ENCODE measurements at regions not wholly inside any gene's neighbourhood (a gene's known extent, or its start where the extent isn't known, plus 50 kb on each side); places are given as distances from the start of the nearest gene placed in this dataset.

- H3K27me3 Mint-ChIP-seq (ENCODE audit: low read depth): no peaks in the 10 kb centered on the region
- DNase-seq (ENCODE audit: low spot score): no peak
- no peak overlapping the region for H3K4me3 Mint-ChIP-seq (ENCODE audit: low read depth)
- intact Hi-C loops (cut with micrococcal nuclease): no loop called here
- no peaks in the 10 kb centered on the region for H3K4me1 Mint-ChIP-seq (ENCODE audit: low read depth)
- no peak overlapping the region for H3K27ac Mint-ChIP-seq
- H3K9me3 Mint-ChIP-seq: no peaks in the 10 kb centered on the region
- no peaks in the 10 kb centered on the region for H3K36me3 Mint-ChIP-seq (ENCODE audit: low read depth)
Measured at GRCh38 chr21:25103500-25104207, 503.6 kb downstream of the MRPL39 start.

DNA sequence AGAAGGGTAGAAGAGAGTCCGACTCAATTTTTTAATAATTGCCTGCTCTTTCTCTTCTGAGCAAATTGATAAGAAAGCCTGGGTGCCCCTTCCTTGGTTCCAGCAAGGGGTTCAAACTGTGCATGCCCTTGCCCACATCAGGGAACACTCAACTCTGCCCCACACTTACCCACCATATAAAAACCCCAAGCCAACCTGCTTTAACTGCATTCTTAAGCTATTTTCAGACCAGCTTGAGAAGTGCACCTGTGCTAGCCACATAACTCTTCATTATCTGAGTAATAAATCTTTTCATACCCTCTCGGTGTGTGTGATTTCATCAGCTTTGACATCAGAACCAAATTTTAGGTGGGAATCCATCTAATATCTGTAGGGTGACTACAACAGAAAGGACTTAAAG lies 509.6 kb downstream of the MRPL39 start:
- Mint-ChIP-seq H3K9me3 (no peaks in the 10 kb centered on the region), H3K27ac (no peak overlapping the region), H3K36me3 (ENCODE audit: low read depth) (no peaks in the 10 kb centered on the region), H3K27me3 (ENCODE audit: low read depth) (no peaks in the 10 kb centered on the region), H3K4me3 (ENCODE audit: low read depth) (no peak overlapping the region), H3K4me1 (ENCODE audit: low read depth) (no peaks in the 10 kb centered on the region)
- DNase-seq (ENCODE audit: low spot score): no peak
- intact Hi-C loops (cut with micrococcal nuclease): no loop called here

- Mint-ChIP-seq H3K4me3 (ENCODE audit: low read depth) (no peak overlapping the region), H3K9me3 (no peaks in the 10 kb centered on the region), H3K27me3 (ENCODE audit: low read depth) (no peaks in the 10 kb centered on the region)
Measured at GRCh38 chr21:25094695-25095094, 512.6 kb downstream of the MRPL39 start.

DNA sequence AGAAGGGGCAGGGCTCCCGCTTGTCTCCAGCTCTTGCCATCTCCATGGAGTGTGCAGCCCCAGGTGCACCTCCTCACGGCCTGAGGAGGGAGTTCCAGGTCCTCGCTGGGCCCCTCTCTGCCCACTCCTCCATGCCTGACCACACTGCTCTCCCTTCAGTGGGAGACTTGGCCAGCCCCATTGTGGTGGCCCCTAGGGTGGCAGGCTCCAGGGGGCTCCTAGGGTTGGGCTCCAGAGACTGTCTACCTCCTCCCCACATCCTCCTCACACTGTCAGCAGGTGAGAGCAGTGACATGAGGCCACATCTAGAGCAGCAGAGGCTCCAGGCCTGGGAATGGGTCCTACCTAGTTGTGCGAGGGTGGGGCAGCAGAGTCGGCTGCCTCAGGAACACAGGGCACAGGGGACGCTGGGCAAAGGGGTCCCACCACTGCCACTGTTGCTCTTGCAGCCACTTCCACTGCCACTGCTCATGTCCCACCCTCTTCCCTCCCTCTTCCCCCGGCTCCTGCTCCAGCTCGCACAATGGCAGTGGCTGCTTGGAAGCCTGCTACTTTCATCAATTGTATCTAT lies 514.8 kb downstream of the MRPL39 start:
- Mint-ChIP-seq H3K27me3 (ENCODE audit: low read depth) (no peaks in the 10 kb centered on the region), H3K36me3 (ENCODE audit: low read depth) (no peaks in the 10 kb centered on the region), H3K9me3 (no peaks in the 10 kb centered on the region), H3K27ac (no peak overlapping the region), H3K4me3 (ENCODE audit: low read depth) (no peak overlapping the region), H3K4me1 (ENCODE audit: low read depth) (no peaks in the 10 kb centered on the region)
- intact Hi-C loops (cut with micrococcal nuclease): no loop called here
- DNase-seq (ENCODE audit: low spot score): no peak

More at GRCh38 chr21:25094695-25095094, 512.6 kb downstream of the MRPL39 start:
- Mint-ChIP-seq H3K27ac (no peak overlapping the region), H3K36me3 (ENCODE audit: low read depth) (no peaks in the 10 kb centered on the region), H3K4me1 (ENCODE audit: low read depth) (no peaks in the 10 kb centered on the region)
- intact Hi-C loops (cut with micrococcal nuclease): no loop called here
- no peak for DNase-seq (ENCODE audit: low spot score)

DNA sequence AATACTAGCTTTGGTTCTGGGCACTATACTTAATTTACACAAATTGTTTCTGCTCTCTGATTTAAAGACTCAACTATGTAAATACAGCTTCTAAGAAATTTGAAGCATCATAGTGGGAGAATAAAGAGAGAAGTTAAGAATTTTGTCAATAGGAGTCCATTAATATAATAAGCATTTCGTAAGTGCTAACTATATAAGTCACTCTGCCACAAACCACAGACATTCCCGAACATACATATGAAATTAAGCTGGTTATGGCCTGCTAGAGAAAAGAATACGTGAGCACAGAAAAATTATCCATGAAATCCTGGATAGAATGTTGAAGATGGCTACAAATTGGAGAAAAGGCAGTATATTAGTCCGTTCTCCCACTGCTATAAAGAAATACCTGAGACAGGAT lies 526.2 kb downstream of the MRPL39 start:
- no peak overlapping the region for H3K27ac Mint-ChIP-seq
- no peaks in the 10 kb centered on the region for H3K4me1 Mint-ChIP-seq (ENCODE audit: low read depth)
- no peaks in the 10 kb centered on the region for H3K36me3 Mint-ChIP-seq (ENCODE audit: low read depth)
- intact Hi-C loops (cut with micrococcal nuclease): no loop called here
- H3K27me3 Mint-ChIP-seq (ENCODE audit: low read depth): no peaks in the 10 kb centered on the region
- H3K9me3 Mint-ChIP-seq: no peaks in the 10 kb centered on the region
- no peak overlapping the region for H3K4me3 Mint-ChIP-seq (ENCODE audit: low read depth)
- no peak for DNase-seq (ENCODE audit: low spot score)

DNA sequence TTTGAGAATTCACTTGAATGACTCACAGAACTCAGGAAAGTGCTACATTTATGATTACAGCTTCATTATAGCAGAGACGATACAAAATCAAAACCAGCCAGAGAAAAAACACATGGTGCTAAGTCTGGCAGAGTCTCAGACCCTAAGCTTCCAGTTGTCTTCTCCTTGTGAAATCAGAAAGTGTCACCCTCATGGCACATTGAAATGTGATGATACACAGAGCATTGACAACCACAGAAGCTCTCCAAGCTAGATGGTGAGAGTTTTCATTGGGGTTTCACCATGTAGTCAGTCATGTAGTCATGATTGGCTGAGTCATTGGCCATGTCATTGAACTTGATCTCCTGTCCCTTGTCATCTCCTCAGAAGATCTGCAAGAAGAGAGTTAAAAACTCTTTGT lies 526.6 kb downstream of the MRPL39 start:
- no peak for DNase-seq (ENCODE audit: low spot score)
- H3K9me3 Mint-ChIP-seq: no peaks in the 10 kb centered on the region
- no peak overlapping the region for H3K4me3 Mint-ChIP-seq (ENCODE audit: low read depth)
- no peaks in the 10 kb centered on the region for H3K4me1 Mint-ChIP-seq (ENCODE audit: low read depth)
- H3K27ac Mint-ChIP-seq: no peak overlapping the region
- no peaks in the 10 kb centered on the region for H3K36me3 Mint-ChIP-seq (ENCODE audit: low read depth)
- intact Hi-C loops (cut with micrococcal nuclease): no loop called here
- H3K27me3 Mint-ChIP-seq (ENCODE audit: low read depth): no peaks in the 10 kb centered on the region

DNA sequence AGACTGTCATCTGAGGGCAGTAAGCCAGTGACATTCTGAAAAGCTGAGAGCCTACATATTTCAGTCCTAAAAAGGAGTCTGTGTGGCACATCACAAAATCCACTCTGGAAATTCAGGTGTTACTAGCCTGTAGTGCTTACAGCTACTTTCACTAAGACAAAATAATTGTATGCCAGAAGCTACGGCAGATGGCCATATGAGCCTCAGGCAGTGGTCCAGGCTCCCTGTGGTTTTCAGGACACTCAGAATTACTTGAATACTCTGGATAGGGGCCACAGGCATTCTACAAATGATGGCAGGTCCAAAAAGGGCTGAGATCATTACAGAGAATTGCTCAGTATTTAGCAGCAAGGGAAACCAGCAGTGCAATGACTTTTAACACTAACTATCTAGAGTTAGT lies 527.1 kb downstream of the MRPL39 start:
- no peak overlapping the region for H3K27ac Mint-ChIP-seq
- intact Hi-C loops (cut with micrococcal nuclease): no loop called here
- no peak for DNase-seq (ENCODE audit: low spot score)
- H3K4me3 Mint-ChIP-seq (ENCODE audit: low read depth): no peak overlapping the region
- H3K36me3 Mint-ChIP-seq (ENCODE audit: low read depth): no peaks in the 10 kb centered on the region
- H3K27me3 Mint-ChIP-seq (ENCODE audit: low read depth): no peaks in the 10 kb centered on the region
- H3K4me1 Mint-ChIP-seq (ENCODE audit: low read depth): no peaks in the 10 kb centered on the region
- H3K9me3 Mint-ChIP-seq: no peaks in the 10 kb centered on the region

- intact Hi-C loops (cut with micrococcal nuclease): no loop called here
- no peaks in the 10 kb centered on the region for H3K4me1 Mint-ChIP-seq (ENCODE audit: low read depth)
- no peaks in the 10 kb centered on the region for H3K36me3 Mint-ChIP-seq (ENCODE audit: low read depth)
- no peak overlapping the region for H3K27ac Mint-ChIP-seq
- H3K4me3 Mint-ChIP-seq (ENCODE audit: low read depth): no peak overlapping the region
- no peaks in the 10 kb centered on the region for H3K27me3 Mint-ChIP-seq (ENCODE audit: low read depth)
- H3K9me3 Mint-ChIP-seq: no peaks in the 10 kb centered on the region
- no peak for DNase-seq (ENCODE audit: low spot score)
Measured at GRCh38 chr21:25079053-25079452, 528.2 kb downstream of the MRPL39 start.

DNA sequence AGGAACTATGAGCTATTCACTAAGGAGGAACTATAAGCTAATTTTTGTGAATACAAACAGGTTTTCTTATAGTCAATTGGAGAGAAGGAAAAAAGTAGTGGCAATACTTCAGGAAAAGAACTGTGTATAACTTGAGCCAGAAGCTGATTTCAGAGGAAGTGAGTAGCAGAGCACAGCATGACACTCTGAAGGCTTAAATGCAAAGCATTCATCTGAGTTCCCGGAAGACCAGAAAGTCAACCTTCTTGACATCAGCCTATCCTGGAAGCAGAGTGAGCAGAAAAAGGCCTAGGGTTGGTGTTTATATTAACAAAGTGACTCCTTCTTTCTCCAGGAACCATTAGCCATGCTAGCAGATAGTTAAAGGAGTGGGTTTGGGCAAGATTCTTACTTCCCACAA lies 545.2 kb downstream of the MRPL39 start:
- DNase-seq (ENCODE audit: low spot score): no peak
- no peaks in the 10 kb centered on the region for H3K36me3 Mint-ChIP-seq (ENCODE audit: low read depth)
- H3K9me3 Mint-ChIP-seq: no peaks in the 10 kb centered on the region
- H3K27me3 Mint-ChIP-seq (ENCODE audit: low read depth): no peaks in the 10 kb centered on the region
- intact Hi-C loops (cut with micrococcal nuclease): loop anchor here (10.0 kb wide), 1 partner anchor 57 kb away; no protein-coding TSS in a partner anchor
- no peaks in the 10 kb centered on the region for H3K4me1 Mint-ChIP-seq (ENCODE audit: low read depth)
- no peak overlapping the region for H3K27ac Mint-ChIP-seq
- no peak overlapping the region for H3K4me3 Mint-ChIP-seq (ENCODE audit: low read depth)

DNA sequence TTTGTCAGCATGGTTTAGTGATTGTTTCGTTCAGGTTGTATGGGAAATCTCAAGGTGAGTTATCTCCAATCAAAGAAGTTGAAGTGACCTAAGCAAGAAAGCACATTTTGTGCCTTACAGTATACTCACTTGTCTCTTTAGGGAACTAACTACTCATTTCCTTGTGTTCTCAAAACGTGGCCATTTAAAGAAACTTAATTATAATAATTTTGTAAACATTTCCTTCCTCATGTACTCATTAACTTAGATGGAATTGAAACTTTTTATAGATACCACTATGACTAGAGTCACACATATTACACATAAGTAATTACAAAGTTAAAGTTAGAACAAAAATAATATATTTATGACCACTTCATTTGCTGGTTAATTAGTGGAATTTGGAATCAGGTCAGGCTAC lies 552.6 kb downstream of the MRPL39 start:
- Mint-ChIP-seq H3K4me3 (ENCODE audit: low read depth) (no peak overlapping the region), H3K36me3 (ENCODE audit: low read depth) (no peaks in the 10 kb centered on the region), H3K9me3 (peaks cover 10% of the 10 kb centered on the region), H3K27ac (no peak overlapping the region), H3K4me1 (ENCODE audit: low read depth) (no peaks in the 10 kb centered on the region), H3K27me3 (ENCODE audit: low read depth) (no peaks in the 10 kb centered on the region)
- intact Hi-C loops (cut with micrococcal nuclease): no loop called here
- no peak for DNase-seq (ENCODE audit: low spot score)

GRCh38 chr21:25039461-25040380 lies 567.6 kb downstream of the MRPL39 start:
- Mint-ChIP-seq H3K27me3 (ENCODE audit: low read depth) (no peaks in the 10 kb centered on the region), H3K4me1 (ENCODE audit: low read depth) (no peaks in the 10 kb centered on the region), H3K9me3 (no peaks in the 10 kb centered on the region), H3K27ac (no peak overlapping the region), H3K36me3 (ENCODE audit: low read depth) (no peaks in the 10 kb centered on the region), H3K4me3 (ENCODE audit: low read depth) (no peak overlapping the region)
- intact Hi-C loops (cut with micrococcal nuclease): no loop called here
- no peak for DNase-seq (ENCODE audit: low spot score)

DNA sequence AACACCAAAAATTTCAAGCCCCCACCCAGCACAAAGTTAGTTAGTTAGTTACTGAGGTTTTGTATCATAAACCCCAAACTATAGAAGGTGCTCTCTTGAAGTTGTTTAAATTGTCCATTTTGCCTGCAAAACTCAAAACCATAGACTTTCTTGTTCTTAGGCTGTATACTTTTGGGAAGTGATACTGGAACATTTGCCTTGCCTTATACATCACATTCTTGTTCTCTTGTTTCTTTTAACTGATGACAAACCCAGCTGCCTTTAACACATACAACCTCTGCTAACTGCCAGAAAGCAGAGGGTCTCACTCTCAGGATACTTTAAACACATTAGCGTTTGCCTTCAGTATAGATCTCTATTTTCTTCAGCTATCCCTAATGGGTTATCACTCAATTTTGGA lies 570.5 kb downstream of the MRPL39 start:
- intact Hi-C loops (cut with micrococcal nuclease): no loop called here
- DNase-seq (ENCODE audit: low spot score): no peak
- H3K9me3 Mint-ChIP-seq: no peaks in the 10 kb centered on the region
- H3K4me3 Mint-ChIP-seq (ENCODE audit: low read depth): no peak overlapping the region
- H3K4me1 Mint-ChIP-seq (ENCODE audit: low read depth): no peaks in the 10 kb centered on the region
- H3K36me3 Mint-ChIP-seq (ENCODE audit: low read depth): no peaks in the 10 kb centered on the region
- H3K27me3 Mint-ChIP-seq (ENCODE audit: low read depth): no peaks in the 10 kb centered on the region
- no peak overlapping the region for H3K27ac Mint-ChIP-seq

- DNase-seq (ENCODE audit: low spot score): no peak
- intact Hi-C loops (cut with micrococcal nuclease): no loop called here
- Mint-ChIP-seq H3K4me3 (ENCODE audit: low read depth) (no peak overlapping the region), H3K4me1 (ENCODE audit: low read depth) (no peaks in the 10 kb centered on the region), H3K27me3 (ENCODE audit: low read depth) (no peaks in the 10 kb centered on the region), H3K27ac (no peak overlapping the region), H3K9me3 (peaks cover 3% of the 10 kb centered on the region), H3K36me3 (ENCODE audit: low read depth) (no peaks in the 10 kb centered on the region)
Measured at GRCh38 chr21:25031750-25032149, 575.5 kb downstream of the MRPL39 start.
